ENCODE measurements at regions not wholly inside any gene's neighbourhood (a gene's known extent, or its start where the extent isn't known, plus 50 kb on each side); places are given as distances from the start of the nearest gene placed in this dataset.

DNA sequence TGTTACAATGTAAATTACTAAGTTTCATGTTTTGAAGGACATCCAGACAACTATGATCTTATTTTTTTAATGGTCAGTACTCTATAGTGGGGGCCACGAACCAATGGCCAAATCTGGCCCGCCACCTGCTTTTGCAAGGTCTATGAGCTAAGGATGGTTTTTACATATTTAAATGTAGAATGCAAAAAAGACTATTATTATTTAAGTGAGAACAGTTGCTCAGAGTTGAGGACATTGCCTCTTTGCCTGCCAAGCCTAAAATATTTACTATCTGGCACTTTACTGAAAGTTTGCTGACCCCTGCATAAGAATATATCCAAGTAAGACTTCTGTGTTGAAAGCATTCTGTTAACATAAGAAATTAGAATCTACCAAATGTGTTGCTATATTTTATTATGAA lies 163.7 kb upstream of the MDFIC2 start:
- TF ChIP-seq, protein P1, sequence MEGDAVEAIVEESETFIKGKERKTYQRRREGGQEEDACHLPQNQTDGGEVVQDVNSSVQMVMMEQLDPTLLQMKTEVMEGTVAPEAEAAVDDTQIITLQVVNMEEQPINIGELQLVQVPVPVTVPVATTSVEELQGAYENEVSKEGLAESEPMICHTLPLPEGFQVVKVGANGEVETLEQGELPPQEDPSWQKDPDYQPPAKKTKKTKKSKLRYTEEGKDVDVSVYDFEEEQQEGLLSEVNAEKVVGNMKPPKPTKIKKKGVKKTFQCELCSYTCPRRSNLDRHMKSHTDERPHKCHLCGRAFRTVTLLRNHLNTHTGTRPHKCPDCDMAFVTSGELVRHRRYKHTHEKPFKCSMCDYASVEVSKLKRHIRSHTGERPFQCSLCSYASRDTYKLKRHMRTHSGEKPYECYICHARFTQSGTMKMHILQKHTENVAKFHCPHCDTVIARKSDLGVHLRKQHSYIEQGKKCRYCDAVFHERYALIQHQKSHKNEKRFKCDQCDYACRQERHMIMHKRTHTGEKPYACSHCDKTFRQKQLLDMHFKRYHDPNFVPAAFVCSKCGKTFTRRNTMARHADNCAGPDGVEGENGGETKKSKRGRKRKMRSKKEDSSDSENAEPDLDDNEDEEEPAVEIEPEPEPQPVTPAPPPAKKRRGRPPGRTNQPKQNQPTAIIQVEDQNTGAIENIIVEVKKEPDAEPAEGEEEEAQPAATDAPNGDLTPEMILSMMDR (IDR thresholded peaks at IDR 0.05; ENCODE audit: extremely low read depth in 1 of 2, insufficient read depth in 1 of 2, low read depth in 1 of 2, low read length in 2 of 2): no peak
- no peak for TF ChIP-seq POLR2A (IDR thresholded peaks at IDR 0.05; ENCODE audit: low read depth, low read length)
- no peak for TF ChIP-seq MAX (IDR thresholded peaks at IDR 0.05; ENCODE audit: insufficient read depth, insufficient read length)
- no peak for TF ChIP-seq POLR2AphosphoS5 (IDR thresholded peaks at IDR 0.05; ENCODE audit: insufficient read depth, low read depth, low read length)
- TF ChIP-seq JUN (IDR thresholded peaks at IDR 0.05; ENCODE audit: borderline replicate concordance, insufficient read depth, insufficient read length, low read depth): no peak
- no peak for TF ChIP-seq EZH2 (IDR thresholded peaks at IDR 0.05; ENCODE audit: borderline replicate concordance, low read depth, low read length, severe bottlenecking)

Measured in endothelial cell of umbilical vein (primary cell).